ENCODE measurements at regions not wholly inside any gene's neighbourhood (a gene's known extent, or its start where the extent isn't known, plus 50 kb on each side); places are given as distances from the start of the nearest gene placed in this dataset.
A peak's percentile ranks its signal among the peaks of the same experiment; 100 is the strongest.

DNA sequence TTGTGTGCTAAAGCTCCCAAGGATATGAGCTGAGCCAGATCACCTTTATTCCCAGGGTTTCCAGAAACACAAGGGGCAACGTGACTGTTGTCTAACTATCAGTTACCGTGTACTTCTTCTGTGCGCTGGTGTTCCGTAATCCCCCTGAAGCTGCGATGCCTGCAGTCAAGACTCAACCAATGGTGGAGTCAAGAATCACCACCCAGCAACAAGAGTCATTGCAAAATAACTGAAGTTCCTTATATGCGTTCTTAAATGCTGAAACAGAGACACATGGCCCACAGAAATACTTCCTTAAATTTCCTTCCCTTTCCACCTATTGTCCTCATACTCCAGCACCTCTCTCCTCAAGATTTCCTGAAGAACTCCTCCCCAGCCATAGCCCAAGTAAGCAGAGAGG lies 200.2 kb downstream of the KATNAL1 start:
- Histone ChIP-seq H3K36me3 (replicated peaks; ENCODE audit: control insufficient read depth, insufficient read depth, low read length) (no peaks in the 10 kb centered on the region), H3K27me3 (ENCODE audit: control insufficient read depth, insufficient read depth, low read length) (no peaks in the 10 kb centered on the region), H3K4me3 (ENCODE audit: insufficient read depth, low read depth, low read length) (no peak overlapping the region)
- no peak for DNase-seq

DNA sequence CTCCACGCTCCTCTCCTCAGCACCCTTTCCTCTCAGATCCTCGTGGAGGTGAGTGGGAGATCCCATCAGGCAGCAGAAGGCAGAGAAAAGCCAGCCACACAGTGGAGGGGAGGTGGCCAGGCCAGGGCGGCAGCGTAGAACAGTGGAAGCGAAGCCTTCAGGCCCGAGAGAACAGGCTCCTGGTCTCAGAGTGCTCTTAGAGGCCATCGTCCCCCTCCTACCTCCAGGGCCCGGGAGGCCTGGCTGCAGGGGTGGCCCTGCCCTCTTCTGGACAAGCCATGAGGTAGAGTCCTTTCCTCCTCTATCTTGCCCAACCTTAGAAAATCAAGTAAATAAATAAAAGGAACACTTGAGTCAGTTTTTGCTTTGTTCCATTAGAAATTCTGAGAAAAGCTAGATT lies 202.0 kb downstream of the KATNAL1 start:
- Histone ChIP-seq H3K27me3 (ENCODE audit: control insufficient read depth, insufficient read depth, low read length) (no peaks in the 10 kb centered on the region), H3K36me3 (replicated peaks; ENCODE audit: control insufficient read depth, insufficient read depth, low read length) (no peaks in the 10 kb centered on the region), H3K4me3 (ENCODE audit: insufficient read depth, low read depth, low read length) (no peak overlapping the region)
- DNase-seq, result peak; percentile 78

DNA sequence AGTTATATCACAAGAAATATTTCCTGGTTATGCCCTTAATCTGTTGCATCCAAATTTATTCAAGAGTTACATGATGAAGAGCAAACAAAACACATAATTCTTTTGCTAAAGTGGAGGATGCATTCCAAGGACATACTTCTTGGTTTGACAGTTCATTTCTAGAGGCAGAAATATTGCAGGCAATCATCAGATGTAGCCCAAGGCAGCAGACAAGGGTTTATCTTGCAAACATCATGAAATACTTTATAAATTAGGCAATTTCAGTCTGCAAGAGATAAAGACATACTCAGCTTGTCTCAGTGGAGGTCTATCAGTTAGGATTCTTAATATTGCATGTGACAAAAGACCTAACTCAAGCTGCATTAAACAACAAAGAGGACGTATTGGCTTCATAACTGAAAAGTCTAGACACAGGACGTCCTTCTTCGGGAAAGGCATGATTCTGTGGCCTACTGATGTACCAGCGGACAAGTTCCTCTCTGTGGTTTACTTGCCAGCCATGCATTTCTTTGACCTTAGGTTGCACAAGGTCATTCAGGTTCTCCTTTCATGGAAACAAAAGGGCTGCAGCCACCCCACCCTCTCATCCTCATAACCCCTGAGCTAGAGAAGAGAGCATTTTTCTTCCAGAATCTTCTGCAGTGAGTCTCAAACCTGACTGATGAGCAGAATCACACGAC lies 204.1 kb downstream of the KATNAL1 start:
- no peaks in the 10 kb centered on the region for H3K27me3 ChIP-seq (ENCODE audit: control insufficient read depth, insufficient read depth, low read length)
- no peak overlapping the region for H3K4me3 ChIP-seq (ENCODE audit: insufficient read depth, low read depth, low read length)
- H3K36me3 ChIP-seq (replicated peaks; ENCODE audit: control insufficient read depth, insufficient read depth, low read length), result no peaks in the 10 kb centered on the region
- no peak for DNase-seq

DNA sequence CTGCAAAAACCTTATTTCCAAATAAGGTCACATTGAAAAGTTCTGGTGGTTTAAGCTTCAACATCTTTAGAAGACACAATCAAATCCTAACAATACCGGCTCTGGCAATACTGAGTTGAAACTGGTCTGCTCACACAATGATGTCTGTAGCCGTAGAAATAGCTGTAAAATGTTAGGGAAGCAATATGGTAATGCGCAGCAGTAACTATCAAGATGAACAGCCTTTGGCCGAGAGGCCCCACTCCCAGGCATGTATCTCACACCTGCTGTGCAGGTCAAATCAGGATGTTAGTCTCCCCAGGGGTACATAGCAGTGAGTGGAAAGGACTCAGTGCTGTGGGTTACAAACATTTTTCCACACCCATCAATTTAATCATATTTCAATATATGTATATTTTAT lies 207.1 kb downstream of the KATNAL1 start:
- H3K36me3 ChIP-seq (replicated peaks; ENCODE audit: control insufficient read depth, insufficient read depth, low read length), result no peaks in the 10 kb centered on the region
- DNase-seq, result peak; percentile 13
- no peaks in the 10 kb centered on the region for H3K27me3 ChIP-seq (ENCODE audit: control insufficient read depth, insufficient read depth, low read length)
- H3K4me3 ChIP-seq (ENCODE audit: insufficient read depth, low read depth, low read length), result no peak overlapping the region

DNA sequence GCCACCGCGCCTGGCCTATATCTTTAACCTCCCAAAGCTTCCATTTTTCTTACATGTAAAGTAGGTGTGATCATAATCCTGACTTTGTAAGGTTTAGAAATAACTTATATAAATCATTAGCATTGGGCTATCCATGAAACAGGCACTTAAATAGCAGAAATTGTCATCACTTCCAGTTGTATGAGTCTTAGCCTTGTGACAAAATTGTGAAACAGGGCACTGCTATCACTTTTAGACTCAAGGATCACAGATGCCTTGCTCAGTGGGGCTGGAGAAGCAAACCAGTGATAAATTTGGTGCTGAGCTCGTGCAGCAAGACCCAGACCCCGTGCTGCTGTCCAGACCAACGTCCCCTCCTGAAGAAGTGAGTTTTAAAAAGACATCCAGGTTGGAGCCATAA lies 209.7 kb downstream of the KATNAL1 start:
- no peak for DNase-seq
- Histone ChIP-seq H3K36me3 (replicated peaks; ENCODE audit: control insufficient read depth, insufficient read depth, low read length) (no peaks in the 10 kb centered on the region), H3K4me3 (ENCODE audit: insufficient read depth, low read depth, low read length) (no peak overlapping the region), H3K27me3 (ENCODE audit: control insufficient read depth, insufficient read depth, low read length) (no peaks in the 10 kb centered on the region)

DNA sequence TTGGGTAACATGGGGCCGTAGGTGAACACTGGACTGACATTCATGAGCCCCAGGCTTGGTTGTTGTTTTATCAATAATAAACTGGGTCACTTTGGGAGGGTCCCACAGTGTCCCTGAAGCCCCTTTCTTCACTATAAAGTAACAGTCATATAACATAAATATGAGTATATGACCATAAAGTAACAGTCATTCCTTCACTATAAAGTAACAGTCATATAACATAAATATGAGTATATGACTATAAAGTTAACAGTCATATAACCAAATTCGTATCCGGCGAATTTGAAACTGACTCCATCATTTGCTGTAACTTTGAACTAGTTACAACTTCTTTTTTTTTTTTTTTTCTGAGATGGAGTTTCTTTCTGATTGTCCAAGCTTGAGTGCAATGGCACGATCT lies 210.3 kb downstream of the KATNAL1 start:
- Histone ChIP-seq H3K4me3 (ENCODE audit: insufficient read depth, low read depth, low read length) (no peak overlapping the region), H3K27me3 (ENCODE audit: control insufficient read depth, insufficient read depth, low read length) (no peaks in the 10 kb centered on the region), H3K36me3 (replicated peaks; ENCODE audit: control insufficient read depth, insufficient read depth, low read length) (no peaks in the 10 kb centered on the region)
- no peak for DNase-seq

DNA sequence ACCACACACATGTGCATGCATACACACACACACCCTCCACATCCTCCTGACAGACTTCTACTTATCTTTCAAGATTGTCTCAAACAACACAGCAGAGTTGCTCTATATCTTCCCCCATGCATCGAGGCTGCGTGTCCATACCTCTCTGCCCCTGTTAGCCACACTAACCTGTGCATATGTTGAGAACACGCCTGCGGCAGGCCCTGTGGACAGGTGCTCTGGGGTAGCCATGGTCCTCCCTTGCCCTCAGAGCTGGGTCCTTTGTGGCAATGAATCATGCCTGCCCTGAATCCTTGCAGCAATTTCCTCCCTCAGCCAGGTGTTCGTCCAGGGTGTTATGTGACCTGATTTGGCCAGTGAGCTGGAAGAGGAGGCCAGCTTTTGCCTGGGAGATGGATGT lies 213.3 kb downstream of the KATNAL1 start:
- Histone ChIP-seq H3K4me3 (ENCODE audit: insufficient read depth, low read depth, low read length) (no peak overlapping the region), H3K27me3 (ENCODE audit: control insufficient read depth, insufficient read depth, low read length) (no peaks in the 10 kb centered on the region), H3K36me3 (replicated peaks; ENCODE audit: control insufficient read depth, insufficient read depth, low read length) (no peaks in the 10 kb centered on the region)
- DNase-seq, result no peak

DNA sequence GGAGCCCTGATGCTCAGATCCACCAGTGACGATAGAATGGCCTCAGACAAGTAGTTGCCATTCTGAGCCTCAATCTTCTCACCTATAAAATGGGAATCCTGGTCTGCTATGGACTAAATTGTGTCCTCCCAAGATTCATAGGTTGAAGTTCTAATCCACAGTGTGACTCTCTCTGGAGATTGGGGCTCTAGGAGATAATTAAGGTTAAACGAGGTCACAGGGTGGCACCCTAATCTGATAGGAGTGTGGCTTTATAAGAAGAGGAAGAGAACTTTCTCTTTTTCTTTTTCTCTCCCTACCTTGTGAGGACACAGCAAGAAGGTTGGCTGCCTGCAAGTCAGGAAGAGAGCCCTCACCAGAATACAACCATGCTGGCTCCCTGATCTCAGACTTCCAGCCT lies 214.1 kb downstream of the KATNAL1 start:
- Histone ChIP-seq H3K36me3 (replicated peaks; ENCODE audit: control insufficient read depth, insufficient read depth, low read length) (no peaks in the 10 kb centered on the region), H3K4me3 (ENCODE audit: insufficient read depth, low read depth, low read length) (no peak overlapping the region), H3K27me3 (ENCODE audit: control insufficient read depth, insufficient read depth, low read length) (no peaks in the 10 kb centered on the region)
- DNase-seq, result no peak

DNA sequence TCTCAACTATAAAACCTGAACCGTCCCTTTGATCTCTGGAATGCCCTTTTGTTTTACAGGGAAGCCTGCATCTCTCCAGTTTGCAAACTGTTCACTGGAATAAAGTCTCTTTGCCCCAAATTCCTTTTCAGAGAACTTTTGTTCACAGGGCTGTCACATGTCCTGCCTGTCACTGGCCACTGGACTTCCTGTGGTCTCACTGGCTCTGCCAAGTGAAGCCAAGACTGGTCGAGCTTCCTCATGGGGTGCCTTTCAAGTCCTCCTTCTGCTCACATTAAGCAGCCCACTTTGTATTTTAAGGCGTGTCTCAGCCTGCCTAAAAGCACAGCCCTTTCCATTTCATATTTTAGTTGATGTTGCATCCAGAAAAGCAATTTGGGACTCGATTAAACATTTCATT lies 215.7 kb downstream of the KATNAL1 start:
- H3K4me3 ChIP-seq (ENCODE audit: insufficient read depth, low read depth, low read length), result no peak overlapping the region
- DNase-seq, result no peak
- no peaks in the 10 kb centered on the region for H3K36me3 ChIP-seq (replicated peaks; ENCODE audit: control insufficient read depth, insufficient read depth, low read length)
- H3K27me3 ChIP-seq (ENCODE audit: control insufficient read depth, insufficient read depth, low read length), result no peaks in the 10 kb centered on the region

DNA sequence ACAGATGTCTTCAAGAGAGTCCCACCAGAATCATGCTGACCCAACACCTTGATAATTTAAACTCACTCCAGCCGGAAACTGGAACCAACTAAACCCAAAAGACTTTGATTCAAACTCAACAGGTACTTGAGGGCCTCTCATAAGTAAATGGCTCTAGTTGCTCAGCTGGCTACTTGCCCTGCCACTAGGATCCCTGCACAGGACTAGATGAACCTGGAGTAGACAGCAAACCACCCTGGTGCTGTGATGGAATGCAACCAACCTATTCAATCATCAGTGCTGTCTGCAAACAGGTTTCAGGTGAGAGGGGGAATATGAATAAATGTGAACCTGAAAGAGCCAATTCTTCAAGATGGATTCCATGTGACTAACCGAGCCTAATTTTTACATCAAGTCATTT lies 216.3 kb downstream of the KATNAL1 start:
- Histone ChIP-seq H3K27me3 (ENCODE audit: control insufficient read depth, insufficient read depth, low read length) (no peaks in the 10 kb centered on the region), H3K36me3 (replicated peaks; ENCODE audit: control insufficient read depth, insufficient read depth, low read length) (no peaks in the 10 kb centered on the region), H3K4me3 (ENCODE audit: insufficient read depth, low read depth, low read length) (no peak overlapping the region)
- DNase-seq, result no peak

DNA sequence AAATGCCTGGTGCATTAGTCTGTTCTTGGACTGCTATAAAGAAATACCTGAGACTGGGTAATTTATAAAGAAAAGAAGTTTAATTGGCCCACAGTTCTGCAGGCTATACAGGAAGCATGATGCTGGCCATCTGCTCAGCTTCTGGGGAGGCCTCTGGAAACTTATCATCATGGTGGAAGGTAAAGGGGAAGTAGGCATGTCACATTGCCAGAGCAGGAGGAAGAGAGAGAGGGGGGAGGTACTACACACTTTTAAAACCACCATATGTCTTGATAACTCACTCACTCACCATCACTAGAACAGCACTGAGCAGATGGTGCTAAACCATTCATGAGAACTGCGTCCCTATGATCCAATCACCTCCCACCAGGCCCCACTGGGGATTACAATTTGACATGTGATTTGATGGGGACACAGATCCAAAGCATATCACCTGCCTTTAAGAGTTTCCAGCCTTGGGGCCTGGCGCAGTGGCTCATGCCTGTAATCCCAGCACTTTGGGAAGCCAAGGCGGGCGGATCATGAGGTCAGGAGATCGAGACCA lies 219.0 kb downstream of the KATNAL1 start:
- no peak for DNase-seq
- Histone ChIP-seq H3K27me3 (ENCODE audit: control insufficient read depth, insufficient read depth, low read length) (no peaks in the 10 kb centered on the region), H3K36me3 (replicated peaks; ENCODE audit: control insufficient read depth, insufficient read depth, low read length) (no peaks in the 10 kb centered on the region), H3K4me3 (ENCODE audit: insufficient read depth, low read depth, low read length) (no peak overlapping the region)

DNA sequence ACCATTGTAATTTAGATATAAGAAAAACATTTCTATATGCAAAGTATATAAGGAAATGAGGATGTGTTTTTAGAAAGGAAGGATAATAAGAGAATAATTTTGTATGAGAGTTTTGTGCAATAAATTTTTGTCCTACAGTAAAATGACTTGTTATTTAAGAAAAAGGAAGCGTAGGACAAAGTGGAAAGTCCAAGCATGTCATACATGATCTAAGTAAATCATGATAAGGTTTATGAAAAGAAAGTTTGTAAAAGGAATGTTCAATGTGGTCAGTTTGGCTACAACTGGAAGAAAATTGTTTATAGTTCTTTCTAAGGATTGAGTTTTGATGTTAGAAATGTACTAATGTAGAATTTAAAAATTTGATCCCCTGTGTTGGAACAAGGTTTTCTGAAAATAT lies 222.3 kb downstream of the KATNAL1 start:
- no peak for DNase-seq
- Histone ChIP-seq H3K27me3 (ENCODE audit: control insufficient read depth, insufficient read depth, low read length) (no peaks in the 10 kb centered on the region), H3K36me3 (replicated peaks; ENCODE audit: control insufficient read depth, insufficient read depth, low read length) (no peaks in the 10 kb centered on the region), H3K4me3 (ENCODE audit: insufficient read depth, low read depth, low read length) (no peak overlapping the region)

DNA sequence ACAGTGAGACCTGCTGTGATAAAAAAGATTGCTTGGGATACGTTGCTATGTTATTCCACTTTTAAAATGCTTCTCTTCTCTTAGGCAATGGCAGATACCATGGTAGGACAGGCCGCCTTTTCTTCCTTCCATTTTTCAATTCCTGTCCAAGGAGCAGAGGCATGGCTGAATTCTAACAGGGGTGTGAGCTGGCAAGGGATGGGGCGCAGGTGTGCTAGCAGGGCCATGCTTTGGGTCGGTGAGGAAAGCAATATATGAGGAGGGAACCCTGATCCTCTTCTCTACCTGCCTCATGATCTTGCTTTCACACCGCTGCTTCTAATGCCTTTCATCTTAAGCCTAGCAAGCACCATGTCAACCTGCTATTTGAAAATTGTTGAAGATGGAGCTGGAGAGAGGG lies 225.0 kb downstream of the KATNAL1 start:
- Histone ChIP-seq H3K36me3 (replicated peaks; ENCODE audit: control insufficient read depth, insufficient read depth, low read length) (no peaks in the 10 kb centered on the region), H3K4me3 (ENCODE audit: insufficient read depth, low read depth, low read length) (no peak overlapping the region), H3K27me3 (ENCODE audit: control insufficient read depth, insufficient read depth, low read length) (no peaks in the 10 kb centered on the region)
- no peak for DNase-seq

DNA sequence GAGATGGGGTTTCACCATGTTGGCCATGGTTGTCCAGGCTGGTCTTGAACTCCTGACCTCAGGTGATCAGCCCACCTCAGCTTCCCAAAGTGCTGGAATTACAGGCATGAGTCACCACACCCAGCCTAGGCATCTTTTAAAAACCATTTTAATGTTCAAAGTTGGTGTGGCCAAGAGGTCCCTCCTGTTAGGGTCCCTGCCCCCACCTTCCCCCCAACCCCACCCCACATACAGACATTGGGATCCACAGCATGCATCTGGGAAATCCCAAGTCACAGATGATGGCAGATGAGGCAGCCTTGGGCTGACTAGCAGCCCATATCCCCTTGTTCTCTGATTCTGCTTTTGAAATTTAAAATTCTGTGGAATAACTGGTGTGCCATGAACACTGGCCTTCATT lies 226.0 kb downstream of the KATNAL1 start:
- DNase-seq, result no peak
- Histone ChIP-seq H3K27me3 (ENCODE audit: control insufficient read depth, insufficient read depth, low read length) (no peaks in the 10 kb centered on the region), H3K4me3 (ENCODE audit: insufficient read depth, low read depth, low read length) (no peak overlapping the region), H3K36me3 (replicated peaks; ENCODE audit: control insufficient read depth, insufficient read depth, low read length) (no peaks in the 10 kb centered on the region)

DNA sequence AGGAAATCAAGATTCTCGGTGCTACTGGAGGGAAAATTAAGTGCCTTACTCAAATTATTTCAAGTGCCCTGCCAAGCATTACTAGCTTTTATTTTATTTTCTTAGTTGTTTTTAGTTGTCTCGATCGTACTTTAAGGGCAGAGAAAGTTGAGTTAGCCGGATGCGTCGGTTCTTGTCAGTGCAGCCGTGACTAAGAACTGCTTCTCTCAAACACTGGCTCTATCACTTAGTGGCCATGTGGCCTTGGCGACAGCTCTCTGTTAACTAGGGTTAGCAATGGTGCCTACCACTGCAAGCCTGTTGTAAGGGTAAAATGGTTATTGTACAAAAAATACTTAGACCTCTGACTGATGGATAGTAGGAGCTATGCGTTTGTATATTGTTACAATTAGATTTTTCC lies 227.8 kb downstream of the KATNAL1 start:
- Histone ChIP-seq H3K4me3 (ENCODE audit: insufficient read depth, low read depth, low read length) (no peak overlapping the region), H3K36me3 (replicated peaks; ENCODE audit: control insufficient read depth, insufficient read depth, low read length) (no peaks in the 10 kb centered on the region)
- DNase-seq, result no peak

DNA sequence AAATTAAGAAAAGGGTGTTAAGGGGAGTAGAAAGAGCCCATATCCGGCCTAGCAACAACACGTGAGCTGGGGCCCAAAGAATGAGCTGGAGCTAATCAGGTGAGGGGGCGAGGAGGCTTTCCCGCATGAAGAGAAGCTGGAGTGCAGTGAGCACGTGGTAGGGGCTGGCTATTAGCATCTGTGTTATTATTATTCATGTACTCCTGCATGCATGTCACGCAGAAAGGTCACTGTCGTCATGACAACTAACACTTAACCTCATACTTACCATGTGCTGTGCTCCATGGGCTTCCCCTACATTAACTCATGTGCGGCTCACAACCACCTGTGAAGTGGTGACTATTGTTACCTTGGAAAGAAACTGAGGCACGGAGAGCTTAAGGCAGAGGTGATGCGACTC lies 227.6 kb upstream of the UBL3 start:
- Histone ChIP-seq H3K27me3 (ENCODE audit: control insufficient read depth, insufficient read depth, low read length) (no peaks in the 10 kb centered on the region), H3K36me3 (replicated peaks; ENCODE audit: control insufficient read depth, insufficient read depth, low read length) (no peaks in the 10 kb centered on the region), H3K4me3 (ENCODE audit: insufficient read depth, low read depth, low read length) (no peak overlapping the region)
- DNase-seq, result no peak

More for the DNA sequence above, 227.8 kb downstream of the KATNAL1 start:
- H3K27me3 ChIP-seq (ENCODE audit: control insufficient read depth, insufficient read depth, low read length), result no peaks in the 10 kb centered on the region

Measured in H7 (cell line).